ENCODE measurements at regions not wholly inside any gene's neighbourhood (a gene's known extent, or its start where the extent isn't known, plus 50 kb on each side); places are given as distances from the start of the nearest gene placed in this dataset.
"Not testable (repeated sequence)": the region's sequence is repeated elsewhere in the genome, so short reads cannot be mapped to it uniquely, and the experiment has no call there.

- no peak for DNase-seq
Observed at GRCh38 chr14:104390221-104390931, 189.2 kb upstream of the C14orf180 start.

- peak; percentile 66 for DNase-seq
Observed at GRCh38 chr14:104390941-104391901, 188.3 kb upstream of the C14orf180 start.

GRCh38 chr14:104392001-104392395, 187.6 kb upstream of the C14orf180 start:
- DNase-seq = no peak

- DNase-seq = no peak
Observed at GRCh38 chr14:104392396-104393198, 187.0 kb upstream of the C14orf180 start.

- DNase-seq = no peak
Observed at GRCh38 chr14:104393199-104393897, 186.2 kb upstream of the C14orf180 start.

- no peak for DNase-seq
Observed at GRCh38 chr14:104393898-104394381, 185.6 kb upstream of the C14orf180 start.

- no peak for DNase-seq
Observed at GRCh38 chr14:104394409-104394851, 185.1 kb upstream of the C14orf180 start.

- no peak for DNase-seq
Observed at GRCh38 chr14:104395276-104395675, 184.3 kb upstream of the C14orf180 start.

- no peak for DNase-seq
Observed at GRCh38 chr14:104395941-104396681, 183.5 kb upstream of the C14orf180 start.

GRCh38 chr14:104396682-104397470, 182.7 kb upstream of the C14orf180 start:
- no peak for DNase-seq

GRCh38 chr14:104397956-104398355, 181.6 kb upstream of the C14orf180 start:
- DNase-seq = no peak

GRCh38 chr14:104398656-104399055, 180.9 kb upstream of the C14orf180 start:
- no peak for DNase-seq

GRCh38 chr14:104399432-104400155, 180.0 kb upstream of the C14orf180 start:
- DNase-seq = no peak

- no peak for DNase-seq
Observed at GRCh38 chr14:104400355-104400754, 179.2 kb upstream of the C14orf180 start.

- DNase-seq = no peak
Observed at GRCh38 chr14:104401785-104402184, 177.8 kb upstream of the C14orf180 start.

- DNase-seq = not testable (repeated sequence)
Observed at GRCh38 chr14:104402303-104402702, 177.3 kb upstream of the C14orf180 start.

- DNase-seq = no peak
Observed at GRCh38 chr14:104403421-104404220, 175.9 kb upstream of the C14orf180 start.

- no peak for DNase-seq
Observed at GRCh38 chr14:104404922-104405321, 174.6 kb upstream of the C14orf180 start.

All from NCI-H1694 (cell line).